WI38 (cell line): ENCODE measurements at regions not wholly inside any gene's neighbourhood (a gene's known extent, or its start where the extent isn't known, plus 50 kb on each side); places are given as distances from the start of the nearest gene placed in this dataset.

Experiments
- H3K4me3 ChIP-seq: 2 replicates; pipeline ENCODE4 v1.5.1; 2011; ENCODE audit warnings: low read depth, mild to moderate bottlenecking, control low read depth, low read length
- CTCF ChIP-seq: IDR thresholded peaks from 2 replicates; pipeline ENCODE4 v1.5.1; 2012; ENCODE audit warnings: low read depth, mild to moderate bottlenecking, control low read depth, low read length

GRCh38 chr1:208942394-208943130 lies 641.0 kb upstream of the CAMK1G start:
- no peak for TF ChIP-seq CTCF
- H3K4me3 ChIP-seq: no peak overlapping the region

GRCh38 chr1:208943291-208943690 lies 640.2 kb upstream of the CAMK1G start:
- H3K4me3 ChIP-seq: no peak overlapping the region
- TF ChIP-seq CTCF: no peak

GRCh38 chr1:208944981-208945451 lies 638.5 kb upstream of the CAMK1G start:
- no peak overlapping the region for H3K4me3 ChIP-seq
- no peak for TF ChIP-seq CTCF

- no peak for TF ChIP-seq CTCF
- H3K4me3 ChIP-seq: no peak overlapping the region
These were observed 633.3 kb upstream of the CAMK1G start for GRCh38 chr1:208950206-208950605.

GRCh38 chr1:208951026-208951525 lies 632.4 kb upstream of the CAMK1G start:
- H3K4me3 ChIP-seq: no peak overlapping the region
- TF ChIP-seq CTCF: no peak

- no peak overlapping the region for H3K4me3 ChIP-seq
- TF ChIP-seq CTCF: no peak
These were observed 631.6 kb upstream of the CAMK1G start for GRCh38 chr1:208951908-208952307.

GRCh38 chr1:208962867-208963266 lies 620.6 kb upstream of the CAMK1G start:
- TF ChIP-seq CTCF: no peak
- H3K4me3 ChIP-seq: no peak overlapping the region
